ENCODE measurements at regions not wholly inside any gene's neighbourhood (a gene's known extent, or its start where the extent isn't known, plus 50 kb on each side); places are given as distances from the start of the nearest gene placed in this dataset.

GRCh38 chr4:146029939-146030710, 91.5 kb upstream of the ZNF827 start:
- DNase-seq (ENCODE audit: low read depth, low spot score), result no peak
- H4K20me1 ChIP-seq (ENCODE audit: control insufficient read depth, extremely low read depth, insufficient read depth, low read length), result no peaks in the 10 kb centered on the region
- dilution Hi-C loops (cut with MboI; ENCODE audit: extremely low pct_ligation_motif_present, low sequenced_read_pairs), result no loop called here
- no peak overlapping the region for H3K27ac ChIP-seq (ENCODE audit: control insufficient read depth, insufficient read depth, low read length)
- no peaks in the 10 kb centered on the region for H3K36me3 ChIP-seq (ENCODE audit: control insufficient read depth in 2 of 2, extremely low read depth in 1 of 2, insufficient read depth in 2 of 2, low read length in 2 of 2)
- no peak for FAIRE-seq
- TF ChIP-seq EZH2 (IDR thresholded peaks at IDR 0.05; ENCODE audit: low read length) (no peak), CTCF (optimal IDR thresholded peaks at IDR 0.05 in 1 of 3, IDR thresholded peaks at IDR 0.05 in 1 of 3, conservative IDR thresholded peaks at IDR 0.05 in 1 of 3; ENCODE audit: extremely low read depth in 1 of 3, insufficient read depth in 2 of 3, low read length in 3 of 3) (no peak)
- H3K79me2 ChIP-seq (ENCODE audit: control insufficient read depth, insufficient read depth, low read length), result no peaks in the 10 kb centered on the region
- H3K9ac ChIP-seq (ENCODE audit: control insufficient read depth, extremely low read depth, insufficient read depth, low read length), result no peak overlapping the region
- peaks cover 3% of the 10 kb centered on the region for H3K27me3 ChIP-seq (ENCODE audit: control insufficient read depth, extremely low read depth, insufficient read depth, low read length)
- no peaks in the 10 kb centered on the region for H3K9me3 ChIP-seq (ENCODE audit: control insufficient read depth, low read depth, low read length)
- H3K4me1 ChIP-seq (ENCODE audit: control insufficient read depth, extremely low read depth, insufficient read depth, low read length), result peaks cover 3% of the 10 kb centered on the region
- H2AFZ ChIP-seq (ENCODE audit: control insufficient read depth, low read length), result no peak overlapping the region
- H3K4me3 ChIP-seq (ENCODE audit: control insufficient read depth in 2 of 3, extremely low read depth in 1 of 3, insufficient read depth in 2 of 3, low read depth in 1 of 3, low read length in 3 of 3), result no peak overlapping the region
- H3K4me2 ChIP-seq (ENCODE audit: control insufficient read depth, extremely low read depth, insufficient read depth, low read depth, low read length), result no peak overlapping the region
- H3K9me1 ChIP-seq (ENCODE audit: control insufficient read depth, extremely low read depth, insufficient read depth, low read length), result no peaks in the 10 kb centered on the region

GRCh38 chr4:146029147-146029546, 90.5 kb upstream of the ZNF827 start:
- Histone ChIP-seq H3K9me3 (ENCODE audit: control insufficient read depth, low read depth, low read length) (no peaks in the 10 kb centered on the region), H4K20me1 (ENCODE audit: control insufficient read depth, extremely low read depth, insufficient read depth, low read length) (no peaks in the 10 kb centered on the region), H3K9ac (ENCODE audit: control insufficient read depth, extremely low read depth, insufficient read depth, low read length) (no peak overlapping the region), H3K9me1 (ENCODE audit: control insufficient read depth, extremely low read depth, insufficient read depth, low read length) (no peaks in the 10 kb centered on the region), H3K4me2 (ENCODE audit: control insufficient read depth, extremely low read depth, insufficient read depth, low read depth, low read length) (no peak overlapping the region), H3K27me3 (ENCODE audit: control insufficient read depth, extremely low read depth, insufficient read depth, low read length) (peaks cover 3% of the 10 kb centered on the region), H2AFZ (ENCODE audit: control insufficient read depth, low read length) (no peak overlapping the region), H3K27ac (ENCODE audit: control insufficient read depth, insufficient read depth, low read length) (no peak overlapping the region), H3K4me1 (ENCODE audit: control insufficient read depth, extremely low read depth, insufficient read depth, low read length) (peaks cover 3% of the 10 kb centered on the region), H3K36me3 (ENCODE audit: control insufficient read depth in 2 of 2, extremely low read depth in 1 of 2, insufficient read depth in 2 of 2, low read length in 2 of 2) (no peaks in the 10 kb centered on the region), H3K79me2 (ENCODE audit: control insufficient read depth, insufficient read depth, low read length) (no peaks in the 10 kb centered on the region), H3K4me3 (ENCODE audit: control insufficient read depth in 2 of 3, extremely low read depth in 1 of 3, insufficient read depth in 2 of 3, low read depth in 1 of 3, low read length in 3 of 3) (no peak overlapping the region)
- dilution Hi-C loops (cut with MboI; ENCODE audit: extremely low pct_ligation_motif_present, low sequenced_read_pairs), result no loop called here
- DNase-seq (ENCODE audit: low read depth, low spot score), result no peak
- TF ChIP-seq EZH2 (IDR thresholded peaks at IDR 0.05; ENCODE audit: low read length) (no peak), CTCF (optimal IDR thresholded peaks at IDR 0.05 in 1 of 3, IDR thresholded peaks at IDR 0.05 in 1 of 3, conservative IDR thresholded peaks at IDR 0.05 in 1 of 3; ENCODE audit: extremely low read depth in 1 of 3, insufficient read depth in 2 of 3, low read length in 3 of 3) (peak in 1 of 3 experiments; percentile 12)
- FAIRE-seq, result no peak

All from keratinocyte (primary cell).